HG03342 (cell line): ENCODE measurements at regions not wholly inside any gene's neighbourhood (a gene's known extent, or its start where the extent isn't known, plus 50 kb on each side); places are given as distances from the start of the nearest gene placed in this dataset.

Experiments
- ATAC-seq: cut with Tn5 transposase; IDR thresholded peaks from one replicate; pipeline ENCODE4 v1.9.1; 2021; ENCODE audit warnings: mild to moderate bottlenecking, moderate library complexity; ENCODE audit not compliant: unreplicated experiment

DNA sequence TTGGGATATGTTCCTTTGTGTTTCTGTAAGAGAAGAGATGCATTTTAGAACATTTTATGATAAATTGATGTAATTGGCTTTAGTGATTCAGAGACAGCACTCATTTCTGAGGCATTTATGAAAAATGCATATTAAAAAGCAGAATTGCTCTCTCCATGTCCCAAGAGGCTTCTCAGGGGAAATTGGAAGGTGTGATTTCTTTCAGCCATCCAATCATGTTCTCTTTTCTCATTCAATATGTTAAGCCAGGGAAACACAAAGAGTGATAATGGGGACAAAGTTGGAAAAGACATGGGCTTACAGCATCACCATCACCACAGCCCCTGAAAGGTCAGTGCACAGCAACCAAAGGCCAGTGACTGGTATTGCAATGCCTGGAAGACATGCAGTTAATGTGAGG, 129.9 kb upstream of the COL1A2 start:
- no peak for ATAC-seq

- ATAC-seq = no peak
These were observed 129.2 kb upstream of the COL1A2 start for GRCh38 chr7:94265456-94265855.

DNA sequence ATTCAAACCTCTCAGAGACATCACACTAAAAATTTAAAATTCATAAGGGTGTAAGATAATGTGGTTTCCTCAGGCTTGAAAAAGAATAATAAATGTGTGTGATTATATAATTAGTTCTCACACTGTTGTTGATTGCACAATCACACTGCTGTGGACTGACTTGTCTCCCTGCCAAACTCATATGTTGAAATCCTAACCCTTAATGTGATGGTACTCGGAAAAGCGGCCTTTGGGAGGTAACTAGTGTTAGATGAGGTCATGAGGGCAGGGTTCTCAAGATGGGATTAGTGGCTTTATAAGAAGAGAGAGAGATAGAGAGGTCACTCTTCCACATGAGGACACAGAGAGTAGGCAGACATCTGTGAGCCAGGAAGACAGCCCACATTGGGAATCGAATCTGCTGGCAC, 128.5 kb upstream of the COL1A2 start:
- ATAC-seq = no peak

- no peak for ATAC-seq
These were observed 123.9 kb upstream of the COL1A2 start for GRCh38 chr7:94270772-94271171.

DNA sequence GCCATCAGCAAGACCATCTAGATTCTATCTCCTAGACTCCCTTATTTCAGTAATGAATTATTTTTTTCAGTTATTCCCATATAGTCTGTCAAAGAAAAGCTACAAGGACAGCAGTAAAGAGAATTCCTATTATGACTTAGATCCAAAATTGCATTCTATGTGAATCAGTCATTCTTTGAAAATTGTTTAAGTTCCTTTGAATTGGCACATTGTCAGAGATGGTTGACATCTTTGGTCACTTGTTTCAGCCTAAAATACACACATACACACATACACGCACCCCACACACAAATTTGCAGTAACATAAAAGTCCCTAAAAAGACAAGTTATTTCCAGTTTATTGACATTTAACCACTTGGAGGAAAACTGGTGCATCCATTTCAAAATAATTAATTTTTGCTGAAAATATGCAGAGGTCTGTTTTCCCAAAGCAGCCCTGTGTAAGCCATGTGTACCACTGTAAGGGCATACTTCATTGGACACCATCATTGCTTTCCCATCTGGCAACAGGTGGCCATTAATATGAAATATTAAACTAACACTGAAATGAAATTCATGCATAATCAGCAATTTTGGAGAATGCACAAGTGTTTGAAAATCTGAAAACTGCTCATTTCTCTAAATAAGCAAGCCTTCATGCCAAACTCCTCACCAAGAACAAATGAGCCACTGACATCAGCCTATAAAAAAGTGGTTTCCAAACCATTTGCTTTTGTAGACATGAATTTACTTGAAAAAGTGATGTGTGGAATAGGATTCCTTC, 121.7 kb upstream of the COL1A2 start:
- no peak for ATAC-seq

DNA sequence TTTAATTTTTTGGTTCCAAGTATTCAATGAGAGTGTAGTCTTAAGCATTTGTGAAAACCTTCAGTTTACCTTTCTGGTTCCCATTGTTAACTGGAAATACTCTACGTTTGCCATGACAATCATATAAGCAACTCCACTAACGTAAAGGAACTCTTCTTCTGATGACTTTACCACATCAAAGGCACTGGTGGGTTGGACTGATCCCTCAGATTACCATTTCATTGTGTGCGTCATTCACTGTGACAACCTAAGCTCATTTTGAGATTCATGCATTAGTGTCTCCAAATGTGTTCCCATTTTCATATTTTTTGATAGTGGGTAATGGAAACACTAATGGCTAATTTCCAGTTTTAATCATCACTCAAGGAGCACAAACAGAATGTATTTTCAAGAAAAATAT, 119.9 kb upstream of the COL1A2 start:
- ATAC-seq = no peak

- no peak for ATAC-seq
These were observed 118.7 kb upstream of the COL1A2 start for GRCh38 chr7:94276027-94276426.

GRCh38 chr7:94276795-94277194, 117.9 kb upstream of the COL1A2 start:
- ATAC-seq = peak; percentile 49

- no peak for ATAC-seq
These were observed 117.5 kb upstream of the COL1A2 start for GRCh38 chr7:94277236-94277635.

DNA sequence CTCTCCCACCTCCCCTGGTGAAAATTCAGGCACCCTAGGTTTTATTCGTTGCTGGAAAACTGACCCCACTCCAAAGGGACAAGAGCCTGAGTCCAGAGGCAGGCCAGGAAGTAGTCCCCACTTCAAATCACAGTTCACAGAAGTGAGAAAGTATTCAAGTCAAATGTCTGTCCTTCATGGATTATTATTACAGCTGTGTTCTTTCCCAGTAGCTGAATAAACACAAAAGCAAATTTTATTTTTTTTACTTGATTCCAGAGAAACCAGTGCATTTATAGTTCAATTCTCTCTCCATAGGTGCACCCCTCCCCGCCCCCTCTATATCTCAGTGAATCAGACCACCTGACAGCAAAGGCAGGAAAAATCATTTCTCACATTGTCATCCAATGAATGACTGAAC, 113.8 kb upstream of the COL1A2 start:
- ATAC-seq = no peak

DNA sequence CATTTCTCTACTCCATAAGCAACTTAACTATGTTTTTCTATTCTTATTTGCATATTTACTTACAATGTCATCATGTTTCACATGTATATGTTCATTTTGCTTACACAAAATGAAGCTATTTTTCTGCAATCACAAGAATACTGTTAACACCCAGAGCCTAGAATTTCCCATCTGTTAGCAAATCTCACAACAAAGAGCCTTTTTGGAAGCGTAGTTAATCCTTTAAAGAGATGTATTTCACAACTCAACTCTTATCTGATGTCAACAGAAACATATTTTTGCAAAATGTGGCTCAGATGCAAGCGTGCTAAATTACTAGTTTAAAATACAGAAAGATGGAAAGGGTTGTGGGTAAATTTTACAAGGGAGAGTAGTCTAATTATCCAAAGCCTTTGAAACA, 110.6 kb upstream of the COL1A2 start:
- no peak for ATAC-seq

DNA sequence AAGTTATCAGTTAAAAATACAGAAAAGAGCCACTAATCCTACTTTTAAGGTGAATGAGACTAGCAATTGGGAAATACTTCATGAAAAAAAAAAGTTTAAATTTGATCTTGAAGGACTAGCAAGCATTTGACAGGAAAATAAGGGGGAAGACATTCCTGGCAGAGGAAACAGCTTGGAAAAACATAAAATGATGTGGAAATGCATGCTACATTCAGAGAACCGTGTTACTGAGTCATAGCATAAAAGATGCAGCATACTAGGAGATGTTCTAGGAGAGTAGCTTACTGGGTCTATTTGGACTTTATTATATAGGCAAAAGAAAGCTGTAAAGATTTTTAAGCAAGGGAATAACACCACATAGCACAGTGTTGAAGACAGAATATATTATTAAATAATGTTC, 108.6 kb upstream of the COL1A2 start:
- no peak for ATAC-seq

DNA sequence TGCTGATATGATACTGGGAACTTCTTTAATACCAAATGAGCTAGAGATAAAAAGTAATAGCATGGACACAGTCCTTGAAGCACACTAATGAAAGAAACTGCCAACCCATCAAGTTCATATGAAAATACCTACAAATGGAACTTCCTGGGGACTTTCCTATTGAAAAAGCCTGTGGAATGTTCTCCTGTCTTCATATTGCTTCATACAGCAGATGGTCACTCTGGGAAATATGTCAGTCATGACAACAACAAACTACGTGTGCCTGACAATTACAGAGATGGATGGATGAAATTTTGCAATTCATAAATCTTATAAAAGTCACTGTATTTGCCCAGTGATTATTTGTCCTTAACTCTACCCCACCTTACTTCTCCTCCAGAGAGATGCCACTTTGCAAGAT, 106.6 kb upstream of the COL1A2 start:
- no peak for ATAC-seq

DNA sequence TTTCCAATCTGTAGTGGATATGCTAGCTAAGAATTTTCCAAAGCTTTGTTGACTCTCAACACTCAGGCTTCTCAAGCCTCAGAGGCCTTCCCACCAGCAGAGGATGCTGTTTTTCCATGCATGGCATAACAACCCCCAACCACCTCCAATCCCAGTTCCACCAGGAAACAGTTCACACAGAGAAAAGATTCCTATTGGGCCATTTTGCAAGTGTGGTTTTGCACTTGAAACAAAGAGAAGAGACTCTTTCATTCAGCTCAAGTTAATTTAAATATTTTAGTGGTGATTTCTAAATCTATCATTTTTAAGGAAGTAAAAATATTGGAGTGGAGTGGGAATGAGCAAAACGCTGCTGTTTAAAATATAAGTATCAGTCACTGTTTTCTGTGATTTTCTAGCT, 105.6 kb upstream of the COL1A2 start:
- ATAC-seq = no peak

- ATAC-seq = no peak
These were observed 100.1 kb upstream of the COL1A2 start for GRCh38 chr7:94294471-94295131.

- no peak for ATAC-seq
These were observed 98.8 kb upstream of the COL1A2 start for GRCh38 chr7:94295850-94296249.

DNA sequence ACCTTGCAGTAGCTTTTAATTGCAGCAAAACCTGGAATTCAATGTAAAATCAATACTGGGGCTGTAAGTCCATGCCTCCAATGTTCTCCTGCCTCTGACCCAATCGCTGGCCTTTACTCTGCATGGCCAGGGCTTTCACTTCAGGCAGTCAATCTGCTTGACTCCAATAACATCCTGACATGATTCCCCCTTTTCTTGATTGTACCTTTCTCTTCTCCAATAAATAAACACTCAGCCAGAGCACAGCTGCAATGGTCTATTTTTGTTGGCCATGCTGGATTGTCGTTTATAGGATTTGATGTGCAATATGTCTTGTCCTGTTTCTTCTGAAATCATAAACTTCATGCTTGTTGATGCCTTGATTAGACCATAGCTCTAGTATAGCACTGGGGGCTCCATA, 97.8 kb upstream of the COL1A2 start:
- no peak for ATAC-seq

- ATAC-seq = no peak
These were observed 97.3 kb upstream of the COL1A2 start for GRCh38 chr7:94297397-94297838.

GRCh38 chr7:94298943-94299342, 95.8 kb upstream of the COL1A2 start:
- no peak for ATAC-seq

- no peak for ATAC-seq
These were observed 94.4 kb upstream of the COL1A2 start for GRCh38 chr7:94300176-94300835.

DNA sequence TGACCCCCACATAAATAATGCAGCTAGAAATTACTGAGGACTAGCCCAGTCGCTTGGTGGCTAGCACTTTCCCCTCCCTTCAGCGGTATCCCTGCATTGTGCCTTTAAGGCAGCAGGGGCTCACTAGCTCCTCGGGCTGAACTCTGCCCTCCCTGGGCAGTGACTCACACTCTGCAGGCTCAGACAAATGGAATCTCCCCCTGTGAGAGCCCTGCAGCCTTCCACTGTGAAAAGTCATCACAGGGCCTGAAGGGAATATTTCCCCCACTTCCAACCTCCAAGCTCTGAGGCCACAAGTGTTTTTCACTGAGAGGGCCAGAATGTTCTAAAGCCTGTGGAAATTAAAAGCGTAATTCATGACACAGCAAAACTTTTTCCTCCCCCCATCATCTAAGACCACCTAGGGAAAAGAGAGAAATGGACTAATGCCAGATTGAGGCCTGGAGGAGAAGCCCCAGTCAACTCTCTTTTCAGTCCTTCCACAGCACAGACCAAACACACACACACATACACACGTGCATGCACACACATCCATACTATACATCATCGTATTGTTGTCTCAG, 93.6 kb upstream of the COL1A2 start:
- no peak for ATAC-seq

DNA sequence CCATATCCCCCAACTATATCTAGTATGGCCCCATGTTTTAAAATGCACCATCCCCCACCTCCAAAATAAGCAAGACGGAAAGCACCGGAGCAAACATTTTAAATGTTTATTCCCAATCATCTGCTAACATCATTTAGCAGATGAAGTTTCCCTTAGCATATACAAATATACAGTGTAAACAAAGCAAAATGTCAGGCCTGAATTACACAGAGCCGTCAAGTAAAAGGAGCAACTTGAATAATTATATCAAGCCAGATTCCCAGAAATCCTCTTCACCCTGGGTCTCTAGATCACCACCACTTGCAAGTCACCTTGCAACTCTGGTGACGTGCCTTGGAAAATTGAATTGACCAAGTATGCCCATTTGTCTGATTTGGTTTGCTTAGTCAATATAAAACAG, 91.6 kb upstream of the COL1A2 start:
- no peak for ATAC-seq
